ENCODE measurements at regions not wholly inside any gene's neighbourhood (a gene's known extent, or its start where the extent isn't known, plus 50 kb on each side); places are given as distances from the start of the nearest gene placed in this dataset.
A peak's percentile ranks its signal among the peaks of the same experiment; 100 is the strongest.

DNA sequence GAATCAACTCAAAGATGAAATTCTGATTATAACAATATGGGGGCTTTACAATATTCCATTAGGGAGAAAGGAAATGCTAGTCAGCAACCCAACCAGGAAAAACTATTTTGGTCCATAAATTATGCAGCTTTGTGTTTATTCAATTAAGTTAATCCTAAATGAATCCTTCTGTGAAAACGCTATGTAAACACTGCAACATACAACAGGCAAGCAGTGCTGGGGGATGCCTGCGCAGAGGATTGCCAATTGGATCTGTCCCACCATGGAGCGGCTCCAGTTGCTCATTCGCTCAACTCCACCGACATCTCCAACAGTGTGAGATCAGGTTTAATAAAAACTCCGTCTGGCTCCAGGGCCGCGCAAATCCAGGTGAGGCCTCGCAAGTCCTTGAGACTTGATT, 290.5 kb upstream of the VEPH1 start:
- Histone ChIP-seq H3K4me3 (ENCODE audit: low read depth, low read length) (no peak overlapping the region), H3K27me3 (replicated peaks) (no peaks in the 10 kb centered on the region), H3K36me3 (replicated peaks) (no peaks in the 10 kb centered on the region), H3K27ac (no peak overlapping the region)
- TF ChIP-seq, protein P1, sequence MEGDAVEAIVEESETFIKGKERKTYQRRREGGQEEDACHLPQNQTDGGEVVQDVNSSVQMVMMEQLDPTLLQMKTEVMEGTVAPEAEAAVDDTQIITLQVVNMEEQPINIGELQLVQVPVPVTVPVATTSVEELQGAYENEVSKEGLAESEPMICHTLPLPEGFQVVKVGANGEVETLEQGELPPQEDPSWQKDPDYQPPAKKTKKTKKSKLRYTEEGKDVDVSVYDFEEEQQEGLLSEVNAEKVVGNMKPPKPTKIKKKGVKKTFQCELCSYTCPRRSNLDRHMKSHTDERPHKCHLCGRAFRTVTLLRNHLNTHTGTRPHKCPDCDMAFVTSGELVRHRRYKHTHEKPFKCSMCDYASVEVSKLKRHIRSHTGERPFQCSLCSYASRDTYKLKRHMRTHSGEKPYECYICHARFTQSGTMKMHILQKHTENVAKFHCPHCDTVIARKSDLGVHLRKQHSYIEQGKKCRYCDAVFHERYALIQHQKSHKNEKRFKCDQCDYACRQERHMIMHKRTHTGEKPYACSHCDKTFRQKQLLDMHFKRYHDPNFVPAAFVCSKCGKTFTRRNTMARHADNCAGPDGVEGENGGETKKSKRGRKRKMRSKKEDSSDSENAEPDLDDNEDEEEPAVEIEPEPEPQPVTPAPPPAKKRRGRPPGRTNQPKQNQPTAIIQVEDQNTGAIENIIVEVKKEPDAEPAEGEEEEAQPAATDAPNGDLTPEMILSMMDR (IDR thresholded peaks at IDR 0.05; ENCODE audit: low read depth, low read length, missing control alignments), result no peak
- in situ Hi-C loops (cut with HindIII; ENCODE audit: low pct_ligation_motif_present, low sequenced_read_pairs), result no loop called here
- DNase-seq, result no peak

DNA sequence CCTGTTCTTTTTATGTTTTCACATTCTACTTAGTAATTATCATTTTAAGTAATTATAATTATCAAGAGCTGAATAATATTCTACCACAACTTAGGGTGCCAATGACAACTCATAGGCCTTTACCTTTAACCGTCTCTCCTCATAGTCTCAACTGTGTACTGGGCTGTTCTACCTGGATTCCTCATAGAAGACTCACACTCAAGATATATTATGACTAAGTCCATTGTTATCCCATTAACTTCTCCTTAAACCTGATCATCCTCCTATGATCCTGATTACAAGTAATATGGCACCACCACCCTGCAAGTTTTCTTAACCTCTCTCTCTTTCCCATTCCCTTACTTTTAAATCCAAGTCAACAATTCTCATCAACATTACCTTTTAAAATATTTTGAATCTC, 285.9 kb upstream of the VEPH1 start:
- in situ Hi-C loops (cut with HindIII; ENCODE audit: low pct_ligation_motif_present, low sequenced_read_pairs), result no loop called here

DNA sequence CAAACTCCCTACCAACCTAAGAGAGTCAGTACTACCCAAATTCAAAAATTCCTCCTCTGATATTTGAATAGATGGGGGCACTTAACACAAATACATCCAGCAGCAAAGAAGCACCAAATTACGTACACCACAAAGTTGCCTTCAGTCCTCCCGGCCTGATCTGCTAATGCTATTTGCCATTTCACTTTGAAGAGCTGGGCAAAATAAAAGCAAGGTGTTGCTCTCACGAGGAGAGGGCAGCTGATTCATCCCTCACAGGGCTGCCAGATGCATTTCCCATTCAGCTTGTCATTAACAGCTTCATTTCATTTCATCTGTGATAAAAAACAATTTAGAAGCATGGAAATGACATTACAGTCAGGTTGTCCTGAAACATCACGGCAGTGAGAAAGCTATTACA, 283.4 kb upstream of the VEPH1 start:
- no peak for DNase-seq

More for the DNA sequence above, 285.9 kb upstream of the VEPH1 start:
- Histone ChIP-seq H3K36me3 (replicated peaks) (no peaks in the 10 kb centered on the region), H3K27ac (no peak overlapping the region), H3K4me3 (ENCODE audit: low read depth, low read length) (no peak overlapping the region), H3K27me3 (replicated peaks) (no peaks in the 10 kb centered on the region)
- no peak for DNase-seq
- TF ChIP-seq, protein P1 (IDR thresholded peaks at IDR 0.05; ENCODE audit: low read depth, low read length, missing control alignments), result no peak

DNA sequence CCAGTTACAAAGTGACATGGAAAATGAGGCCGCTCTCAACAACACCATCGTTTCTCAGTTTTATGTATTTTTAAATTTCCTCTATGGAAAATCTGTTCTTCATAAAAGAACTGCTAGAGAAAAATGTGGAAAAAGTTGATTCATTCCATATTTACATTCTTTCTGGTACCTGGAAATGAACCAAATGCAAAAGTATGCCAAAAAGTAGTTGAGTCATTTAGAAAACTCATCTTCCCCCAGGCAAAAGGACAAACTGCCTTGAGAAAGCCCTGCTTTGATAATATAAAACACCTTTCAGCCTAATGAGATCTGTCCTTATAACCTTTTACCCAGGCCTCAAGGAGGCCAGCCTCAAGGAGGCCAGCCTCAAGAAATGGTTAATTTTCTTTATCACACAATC, 283.0 kb upstream of the VEPH1 start:
- Histone ChIP-seq H3K27me3 (replicated peaks) (no peaks in the 10 kb centered on the region), H3K4me3 (ENCODE audit: low read depth, low read length) (no peak overlapping the region), H3K36me3 (replicated peaks) (no peaks in the 10 kb centered on the region), H3K27ac (no peak overlapping the region)
- in situ Hi-C loops (cut with HindIII; ENCODE audit: low pct_ligation_motif_present, low sequenced_read_pairs), result no loop called here
- TF ChIP-seq, protein P1 (IDR thresholded peaks at IDR 0.05; ENCODE audit: low read depth, low read length, missing control alignments), result no peak
- no peak for DNase-seq

More for the DNA sequence above, 283.4 kb upstream of the VEPH1 start:
- H3K4me3 ChIP-seq (ENCODE audit: low read depth, low read length), result no peak overlapping the region
- H3K27ac ChIP-seq, result no peak overlapping the region
- TF ChIP-seq, protein P1 (IDR thresholded peaks at IDR 0.05; ENCODE audit: low read depth, low read length, missing control alignments), result no peak
- no peaks in the 10 kb centered on the region for H3K36me3 ChIP-seq (replicated peaks)
- in situ Hi-C loops (cut with HindIII; ENCODE audit: low pct_ligation_motif_present, low sequenced_read_pairs), result no loop called here
- H3K27me3 ChIP-seq (replicated peaks), result no peaks in the 10 kb centered on the region

DNA sequence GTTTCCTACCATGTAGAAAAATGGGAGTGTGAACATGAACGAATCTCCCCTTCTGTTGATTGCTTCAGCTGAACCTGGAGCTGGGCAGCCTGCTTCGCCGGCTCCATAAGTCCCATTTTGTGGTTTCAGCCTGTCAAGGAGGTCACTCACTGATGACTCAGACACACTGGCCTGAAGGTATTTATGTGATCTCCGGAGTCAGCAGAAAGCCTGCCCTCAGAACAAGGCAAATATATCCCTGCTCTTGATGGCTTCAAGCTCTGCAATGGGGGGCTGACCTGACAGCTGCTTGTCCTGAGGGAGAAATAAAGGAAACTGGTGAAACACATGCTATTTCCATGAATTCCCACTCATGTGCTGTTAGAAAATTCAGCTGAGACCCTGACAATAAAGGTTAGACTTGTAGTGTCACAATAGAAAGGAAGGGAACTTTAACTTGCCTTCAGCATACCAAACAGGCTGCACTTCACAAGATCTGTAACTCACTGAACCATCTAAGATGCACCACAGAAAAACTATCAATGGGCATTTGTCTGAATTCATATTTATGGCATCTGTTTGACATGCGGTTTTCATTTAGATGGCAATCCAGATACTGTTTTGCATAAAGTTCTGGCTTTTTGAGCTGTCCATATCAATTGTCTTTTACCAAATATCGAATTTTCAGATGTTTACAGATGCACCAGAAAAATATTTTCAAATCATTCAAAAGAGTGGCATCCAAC, 282.0 kb upstream of the VEPH1 start:
- Histone ChIP-seq H3K27me3 (replicated peaks) (no peaks in the 10 kb centered on the region), H3K27ac (no peak overlapping the region), H3K36me3 (replicated peaks) (no peaks in the 10 kb centered on the region), H3K4me3 (ENCODE audit: low read depth, low read length) (no peak overlapping the region)
- DNase-seq, result peak; percentile 86
- in situ Hi-C loops (cut with HindIII; ENCODE audit: low pct_ligation_motif_present, low sequenced_read_pairs), result no loop called here
- TF ChIP-seq, protein P1 (IDR thresholded peaks at IDR 0.05; ENCODE audit: low read depth, low read length, missing control alignments), result no peak

DNA sequence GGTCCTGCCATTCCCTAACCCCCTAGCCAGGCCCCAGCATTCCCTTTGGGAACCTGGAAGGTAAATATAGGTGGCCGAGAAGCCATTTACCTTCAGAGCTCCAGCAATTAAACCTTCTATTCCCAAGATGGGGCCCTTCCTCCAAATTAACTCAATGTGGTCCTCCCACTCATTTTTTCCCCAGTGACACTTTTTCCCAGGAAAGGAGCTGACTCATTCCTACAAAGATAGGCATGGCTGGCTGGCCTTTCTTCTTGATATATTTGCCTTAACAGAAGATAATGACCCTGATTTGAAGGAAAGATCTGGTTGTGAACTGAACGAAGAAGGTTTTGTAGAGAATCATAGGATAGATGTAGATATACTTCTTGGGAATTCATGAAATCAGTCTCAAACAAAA, 279.0 kb upstream of the VEPH1 start:
- Histone ChIP-seq H3K27ac (no peak overlapping the region), H3K27me3 (replicated peaks) (no peaks in the 10 kb centered on the region), H3K4me3 (ENCODE audit: low read depth, low read length) (no peak overlapping the region), H3K36me3 (replicated peaks) (no peaks in the 10 kb centered on the region)
- in situ Hi-C loops (cut with HindIII; ENCODE audit: low pct_ligation_motif_present, low sequenced_read_pairs), result no loop called here
- TF ChIP-seq, protein P1 (IDR thresholded peaks at IDR 0.05; ENCODE audit: low read depth, low read length, missing control alignments), result no peak
- no peak for DNase-seq
